ENCODE measurements at regions not wholly inside any gene's neighbourhood (a gene's known extent, or its start where the extent isn't known, plus 50 kb on each side); places are given as distances from the start of the nearest gene placed in this dataset.

DNA sequence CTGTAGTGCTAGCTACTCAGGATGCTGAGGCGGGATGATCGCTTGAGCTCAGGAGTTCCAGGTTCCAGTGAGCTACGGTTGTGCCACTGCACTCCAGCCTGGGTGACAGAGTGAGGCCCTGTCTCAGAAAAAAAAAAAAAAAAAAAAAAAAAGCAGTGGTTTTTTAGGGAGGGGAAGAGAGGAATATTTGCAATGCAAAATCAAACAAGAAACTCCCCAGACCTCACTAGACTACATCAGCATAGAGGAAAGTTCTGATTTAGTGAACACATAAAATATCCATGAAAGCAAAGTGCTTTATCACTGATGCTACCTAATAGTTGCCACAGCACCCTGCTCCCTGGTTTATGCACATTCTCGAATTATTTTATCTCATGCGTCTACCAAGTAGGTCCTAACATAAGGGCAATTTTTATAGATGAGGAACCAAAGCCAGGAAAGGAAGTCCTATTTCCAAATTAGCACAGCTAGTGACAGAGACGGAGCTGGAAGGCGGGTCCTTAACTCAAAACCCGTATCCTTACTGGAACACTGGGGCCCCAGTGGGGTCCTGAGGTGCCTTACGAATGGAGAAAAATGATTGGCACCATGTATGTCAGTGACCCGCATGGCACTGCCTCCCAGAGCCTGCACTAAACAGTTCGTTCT is 50.7 kb upstream of the GPR157 start:
- peak; percentile 82 for DNase-seq

DNA sequence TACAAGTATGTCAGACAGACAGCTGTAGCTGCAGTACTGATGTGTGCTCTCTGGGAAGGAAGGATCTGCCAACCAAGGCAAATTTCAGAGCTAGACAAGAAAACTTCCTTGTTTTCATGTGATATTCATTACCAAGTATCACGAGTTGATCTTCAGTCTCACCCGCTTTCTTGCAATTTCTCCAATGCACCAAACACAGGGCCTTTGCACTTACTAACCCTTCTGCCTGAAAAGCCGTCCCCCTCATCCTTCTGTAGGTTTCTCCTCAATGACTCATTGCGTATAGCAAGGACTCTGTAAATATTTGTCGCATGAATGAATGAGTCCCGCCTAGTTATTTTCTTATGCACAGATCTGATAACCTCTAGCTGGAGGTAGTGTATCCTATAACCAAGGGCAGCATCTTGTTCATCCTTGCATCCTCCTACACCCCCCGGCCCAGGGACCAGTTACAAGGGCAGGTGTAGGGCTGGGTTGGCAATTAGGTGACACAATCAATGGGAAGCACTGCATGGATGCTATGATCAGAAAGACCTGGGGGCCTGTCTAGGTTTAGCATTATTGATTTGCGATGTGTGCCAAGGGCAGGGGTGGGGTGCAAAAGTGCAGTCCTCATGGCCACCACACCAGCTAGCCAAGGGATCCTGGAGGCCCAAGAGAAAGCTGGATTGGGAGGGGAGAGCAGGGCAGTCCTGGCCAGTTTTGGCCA is 51.4 kb upstream of the GPR157 start:
- DNase-seq: peak; percentile 90

DNA sequence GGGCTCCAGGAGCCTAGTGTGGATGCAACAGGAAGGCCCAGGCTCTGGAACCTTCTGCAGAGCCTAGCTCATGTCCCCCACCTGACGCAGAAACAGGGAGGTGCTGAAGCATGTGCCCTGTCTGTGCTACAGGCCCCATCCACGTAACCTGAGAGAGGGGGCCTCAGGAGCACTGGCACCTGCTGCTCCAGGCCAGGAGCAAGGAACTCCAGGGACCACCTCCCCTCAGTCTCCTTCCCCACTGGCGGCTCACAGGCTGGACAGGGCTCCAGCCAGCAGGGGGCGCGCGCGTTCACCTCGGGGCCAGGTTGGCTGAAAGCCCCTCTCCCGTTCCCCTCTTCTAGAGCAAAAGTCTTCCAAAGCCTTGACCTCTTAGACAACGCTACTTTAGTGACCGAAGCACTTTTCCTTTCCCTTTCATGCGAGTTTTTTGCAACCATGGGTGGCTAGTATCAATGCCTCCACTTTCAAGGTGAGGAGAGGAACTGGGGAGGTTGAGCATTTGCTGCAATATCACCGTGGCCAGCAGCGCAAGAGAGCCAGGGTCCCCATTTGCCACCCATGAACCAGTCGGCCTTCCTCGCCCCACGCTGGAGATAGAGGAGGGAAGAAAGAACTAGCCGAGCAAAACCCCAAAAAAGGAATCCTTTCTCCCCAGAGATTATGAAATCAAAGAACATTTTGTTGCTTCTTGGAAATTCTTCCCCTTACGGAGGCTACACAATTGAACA is 52.4 kb upstream of the GPR157 start:
- DNase-seq: peak; percentile 75

DNA sequence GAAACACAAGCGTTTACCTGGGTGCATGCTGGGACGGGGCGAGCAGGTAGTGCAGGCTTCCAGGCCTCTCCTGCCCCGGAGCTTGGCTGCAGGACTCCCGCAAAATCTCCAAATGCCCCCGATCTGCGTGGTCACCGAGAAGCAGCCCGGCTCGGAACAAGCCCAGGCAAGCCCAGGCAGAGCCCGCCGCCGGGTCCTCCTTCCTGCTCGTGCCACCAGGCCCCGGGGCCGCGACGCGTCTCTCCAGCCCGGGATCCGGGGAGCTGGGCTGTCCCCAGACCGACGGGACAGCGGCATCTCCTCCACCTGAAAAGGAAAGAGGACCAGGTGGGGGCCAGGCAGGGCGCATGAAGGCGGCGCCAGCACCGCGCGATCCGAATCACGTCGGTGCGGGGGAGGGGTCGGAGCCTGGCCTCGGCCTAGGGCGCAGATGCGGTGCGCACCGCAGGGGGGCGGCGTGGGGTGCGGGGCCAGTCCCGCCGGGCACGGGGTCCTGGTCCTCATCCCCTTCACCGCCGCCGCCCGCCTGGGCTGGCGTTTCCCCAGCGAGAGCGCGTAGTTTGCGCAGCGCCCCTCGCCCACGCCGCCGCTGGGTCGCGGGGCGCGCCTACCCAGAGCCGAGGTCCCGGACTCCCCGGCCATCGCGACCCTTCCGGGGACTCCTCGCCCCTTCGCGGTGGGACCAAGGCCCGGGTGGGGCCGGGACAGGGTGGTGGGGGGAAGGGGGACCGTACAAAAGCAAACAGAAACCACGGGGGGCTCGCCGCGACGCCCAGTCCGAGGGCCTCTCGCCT is 52.4 kb upstream of the H6PD start:
- peak; percentile 63 for DNase-seq

DNA sequence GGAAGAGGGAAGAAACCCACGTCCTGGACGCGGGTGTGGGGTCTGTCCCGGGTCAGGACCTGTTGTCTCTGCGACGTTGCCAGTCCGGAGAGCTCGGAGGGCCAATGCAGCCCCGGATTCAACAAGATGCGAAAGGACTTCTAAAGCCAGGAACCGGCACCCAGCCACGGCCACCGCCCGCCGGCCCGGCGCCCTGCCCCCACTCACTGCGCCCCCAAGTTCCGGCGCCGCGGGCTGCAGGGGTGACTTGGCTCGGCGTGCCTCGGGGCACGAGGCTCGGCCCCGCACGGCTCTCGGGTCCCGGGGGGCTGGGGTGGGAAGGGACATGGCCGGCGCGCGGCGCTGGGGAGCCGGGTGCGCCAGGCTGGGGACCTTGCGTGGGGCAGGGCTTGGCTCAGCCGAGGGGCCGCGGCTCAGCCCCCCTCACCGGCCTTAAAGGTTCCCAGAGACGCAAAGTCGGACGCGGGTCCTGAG is 51.8 kb upstream of the H6PD start:
- DNase-seq: no peak

DNA sequence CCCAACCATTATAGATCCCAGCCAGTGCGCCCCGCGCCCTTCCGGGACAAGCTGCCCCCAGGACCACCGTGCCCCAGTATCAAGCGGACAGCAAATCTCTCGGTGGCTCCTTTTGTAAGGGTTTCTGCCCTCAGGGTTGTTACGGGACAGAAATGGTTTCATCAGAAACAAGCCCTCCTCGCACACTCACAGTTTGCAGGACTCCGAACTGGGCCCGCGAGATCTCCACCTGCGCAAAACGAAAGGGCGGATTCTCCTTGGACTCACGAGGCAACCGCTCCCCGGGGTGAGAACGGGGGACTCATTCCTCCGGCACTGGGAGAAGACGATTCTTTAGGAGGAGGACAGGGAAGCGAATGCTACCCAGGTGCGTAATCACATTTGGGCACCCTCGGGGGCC is 51.1 kb upstream of the H6PD start:
- DNase-seq: no peak

DNA sequence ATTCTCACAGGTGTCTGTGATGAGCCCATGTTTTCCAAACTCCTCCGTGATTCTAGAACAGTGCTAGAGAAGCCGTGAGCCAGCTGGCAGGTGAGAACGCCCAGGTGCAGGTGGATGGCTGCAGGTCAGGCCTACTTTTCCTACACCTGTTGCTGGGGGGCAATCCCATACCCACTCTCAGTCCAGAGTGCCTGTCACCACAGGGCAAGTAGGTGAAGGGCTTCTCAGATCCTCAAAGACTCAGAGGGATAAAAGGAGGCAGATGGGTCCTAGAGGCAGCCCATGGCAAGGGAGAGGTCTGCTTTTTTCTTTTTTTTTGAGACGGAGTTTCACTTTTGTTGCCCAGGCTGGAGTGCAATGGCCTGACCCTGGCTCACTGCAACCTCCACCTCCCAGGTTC is 50.7 kb upstream of the H6PD start:
- DNase-seq: no peak

DNA sequence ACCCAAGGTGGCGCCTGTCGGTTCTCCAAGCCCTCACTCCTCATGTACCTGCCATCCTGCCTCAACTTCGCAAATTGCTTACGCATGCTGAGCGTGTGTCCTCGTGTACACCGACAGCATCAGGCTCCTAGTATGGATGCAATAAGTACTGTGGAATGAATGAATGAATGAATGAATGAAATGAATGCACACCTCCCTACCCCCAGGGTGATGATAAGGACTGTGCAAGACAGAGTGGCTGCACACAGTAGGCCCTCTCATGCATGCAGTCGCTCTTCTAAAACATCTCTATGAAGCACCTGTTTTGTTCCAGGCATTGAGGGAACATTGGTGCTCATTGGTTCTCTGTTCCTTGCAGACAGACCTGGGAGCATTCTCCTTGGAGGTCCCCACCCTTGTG is 49.8 kb upstream of the H6PD start:
- no peak for DNase-seq
